Liver (tissue), 8 donors: ENCODE measurements at regions not wholly inside any gene's neighbourhood (a gene's known extent, or its start where the extent isn't known, plus 50 kb on each side); places are given as distances from the start of the nearest gene placed in this dataset.

Source experiments
- DNase-seq: peaks from one replicate; pipeline ENCODE4 v3.0.0-alpha.2; 2017; ENCODE audit warnings: low spot score
- H3K27ac ChIP-seq, 2 donors: one replicate each; pipeline ENCODE4 v1.7.0; 2013; ENCODE audit warnings: inconsistent platforms in 2 of 2, low read length in 2 of 2, control low read depth in 1 of 2, low read depth in 1 of 2, mild to moderate bottlenecking in 1 of 2
- H3K27me3 ChIP-seq, 4 donors: one replicate each; pipeline versions ENCODE4 v1.6.1 to v1.7.0; 2013; ENCODE audit warnings: low read length in 3 of 4, inconsistent platforms in 1 of 4, mild to moderate bottlenecking in 1 of 4, moderate library complexity in 1 of 4; ENCODE audit not compliant: control insufficient read depth in 4 of 4, insufficient read depth in 4 of 4
- H3K36me3 ChIP-seq, 4 donors: one replicate each; pipeline versions ENCODE4 v1.6.1 to v1.7.0; 2013; ENCODE audit warnings: low read length in 3 of 4, mild to moderate bottlenecking in 3 of 4, low read depth in 1 of 4, moderate library complexity in 1 of 4; ENCODE audit not compliant: control insufficient read depth in 4 of 4, insufficient read depth in 3 of 4
- H3K4me1 ChIP-seq, 4 donors: one replicate each; pipeline versions ENCODE4 v1.6.1 to v1.7.0; 2013; ENCODE audit warnings: low read length in 3 of 4, mild to moderate bottlenecking in 3 of 4, moderate library complexity in 1 of 4; ENCODE audit not compliant: control insufficient read depth in 4 of 4, insufficient read depth in 4 of 4
- H3K4me3 ChIP-seq, 3 donors: one replicate each; pipeline versions ENCODE4 v1.6.1 to v1.7.0; 2013; ENCODE audit warnings: low read length in 3 of 3, control low read depth in 1 of 3, low read depth in 1 of 3, mild to moderate bottlenecking in 1 of 3
- H3K9ac ChIP-seq, 2 donors: one replicate each; pipeline ENCODE4 v1.7.0; 2013; ENCODE audit warnings: low read length in 2 of 2, mild to moderate bottlenecking in 2 of 2, moderate library complexity in 2 of 2, control low read depth in 1 of 2, low read depth in 1 of 2
- H3K9me3 ChIP-seq, 4 donors: one replicate each; pipeline versions ENCODE4 v1.6.1 to v1.7.0; 2013; ENCODE audit warnings: low read length in 3 of 4; ENCODE audit not compliant: control insufficient read depth in 4 of 4
- ATF3 ChIP-seq: IDR thresholded peaks from 2 replicates; pipeline ENCODE4 v1.6.1; 2016; ENCODE audit warnings: antibody characterized with exemption
- CTCF ChIP-seq: fragments of 150-350 bp; IDR thresholded peaks from 2 replicates; pipeline ENCODE4 v1.5.1; 2017; ENCODE audit warnings: improper control_type of control experiment, low read depth, low read length; ENCODE audit not compliant: missing input control
- EGR1 ChIP-seq, 2 donors: IDR thresholded peaks; 2 replicates each; pipeline ENCODE4 v1.6.1; 2016 to 2018; ENCODE audit warnings: antibody characterized with exemption in 2 of 2, low read depth in 2 of 2
- FOXA2 ChIP-seq: IDR thresholded peaks from 2 replicates; pipeline ENCODE4 v1.6.1; 2016; ENCODE audit warnings: antibody characterized with exemption
- GABPA ChIP-seq, 2 donors: IDR thresholded peaks in 1 of 2; conservative IDR thresholded peaks in 1 of 2; 2 replicates each; pipeline ENCODE4 v1.6.1; 2016; ENCODE audit warnings: antibody characterized with exemption in 2 of 2, mild to moderate bottlenecking in 1 of 2, moderate library complexity in 1 of 2
- HNF4A ChIP-seq, 2 donors: conservative IDR thresholded peaks; 2 replicates each; pipeline ENCODE4 v1.6.1; 2016; ENCODE audit warnings: antibody characterized with exemption in 2 of 2, mild to moderate bottlenecking in 2 of 2
- HNF4G ChIP-seq: IDR thresholded peaks from 2 replicates; pipeline ENCODE4 v1.6.1; 2016; ENCODE audit warnings: antibody characterized with exemption
- JUND ChIP-seq, 2 donors: IDR thresholded peaks; 2 replicates each; pipeline ENCODE4 v1.6.1; 2016; ENCODE audit warnings: antibody characterized with exemption in 2 of 2
- RAD21 ChIP-seq, 2 donors: IDR thresholded peaks; 2 replicates each; pipeline ENCODE4 v1.6.1; 2016; ENCODE audit warnings: antibody characterized with exemption in 2 of 2, mild to moderate bottlenecking in 2 of 2
- SP1 ChIP-seq: IDR thresholded peaks from 2 replicates; pipeline ENCODE4 v1.6.1; 2018; ENCODE audit warnings: antibody characterized with exemption, mild to moderate bottlenecking
- TAF1 ChIP-seq: conservative IDR thresholded peaks from 2 replicates; pipeline ENCODE4 v1.6.1; 2016; ENCODE audit warnings: antibody characterized with exemption, mild to moderate bottlenecking
- YY1 ChIP-seq: IDR thresholded peaks from 2 replicates; pipeline ENCODE4 v1.6.1; 2016; ENCODE audit warnings: antibody characterized with exemption, mild to moderate bottlenecking
- whole genome bisulfite sequencing: extraction: QIAGEN DNeasy Blood & Tissue Kit; methylation state at CpG from one replicate; pipeline ENCODE4 v1.1.7; 2013; 5-methylcytosine and 5-hydroxymethylcytosine counted together
- TF ChIP-seq, protein P1 (sequence below): IDR thresholded peaks from 2 replicates; pipeline ENCODE4 v1.6.1; 2016; ENCODE audit warnings: antibody characterized with exemption
- TF ChIP-seq, protein P2 (sequence below): IDR thresholded peaks from 2 replicates; pipeline ENCODE4 v1.6.1; 2016; ENCODE audit warnings: antibody characterized with exemption
- donor health status: healthy.
- donor health status: healthy.
- donor health status: healthy.
- donor health status: healthy.
- donor health status: healthy.

- no peak for TF ChIP-seq HNF4G
- TF ChIP-seq FOXA2, result no peak
These were observed 1186.2 kb downstream of the BCL11B start (continued) for GRCh38 chr14:98085751-98086150.

DNA sequence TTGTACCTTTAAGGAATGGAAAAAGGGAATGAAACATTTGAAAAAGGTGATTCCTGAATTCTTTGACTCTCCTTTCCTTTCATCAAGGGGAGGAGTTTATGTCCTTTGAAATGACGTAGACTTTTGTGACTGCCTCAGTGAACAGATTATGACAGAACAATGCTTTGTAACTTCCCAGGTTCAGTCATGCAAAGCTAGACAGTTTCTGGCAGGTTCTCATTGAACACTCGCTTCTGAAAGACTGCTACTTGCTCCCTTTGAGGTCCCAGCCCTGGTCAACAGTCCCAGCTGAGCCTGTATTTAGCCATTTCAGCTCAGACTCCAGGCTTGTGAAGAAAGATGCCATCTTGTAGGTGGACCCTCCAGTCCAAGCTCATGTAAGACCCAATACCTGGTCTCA, 1178.9 kb downstream of the BCL11B start:
- peaks cover 0 to 3% (median 0%) of the 10 kb centered on the region in 4 donors for H3K27me3 ChIP-seq
- peaks cover 0 to 3% (median under 1%) of the 10 kb centered on the region in 4 donors for H3K9me3 ChIP-seq
- no peak overlapping the region for H3K27ac ChIP-seq
- TF ChIP-seq SP1 (no peak), GABPA (IDR thresholded peaks at IDR 0.05 in 1 of 2, conservative IDR thresholded peaks at IDR 0.05 in 1 of 2) (no peak), TAF1 (no peak), HNF4A (conservative IDR thresholded peaks at IDR 0.05) (no peak), YY1 (no peak), CTCF (no peak), EGR1 (IDR thresholded peaks at IDR 0.05; ENCODE audit: low read depth in 2 of 2) (no peak)
- TF ChIP-seq, protein P1, sequence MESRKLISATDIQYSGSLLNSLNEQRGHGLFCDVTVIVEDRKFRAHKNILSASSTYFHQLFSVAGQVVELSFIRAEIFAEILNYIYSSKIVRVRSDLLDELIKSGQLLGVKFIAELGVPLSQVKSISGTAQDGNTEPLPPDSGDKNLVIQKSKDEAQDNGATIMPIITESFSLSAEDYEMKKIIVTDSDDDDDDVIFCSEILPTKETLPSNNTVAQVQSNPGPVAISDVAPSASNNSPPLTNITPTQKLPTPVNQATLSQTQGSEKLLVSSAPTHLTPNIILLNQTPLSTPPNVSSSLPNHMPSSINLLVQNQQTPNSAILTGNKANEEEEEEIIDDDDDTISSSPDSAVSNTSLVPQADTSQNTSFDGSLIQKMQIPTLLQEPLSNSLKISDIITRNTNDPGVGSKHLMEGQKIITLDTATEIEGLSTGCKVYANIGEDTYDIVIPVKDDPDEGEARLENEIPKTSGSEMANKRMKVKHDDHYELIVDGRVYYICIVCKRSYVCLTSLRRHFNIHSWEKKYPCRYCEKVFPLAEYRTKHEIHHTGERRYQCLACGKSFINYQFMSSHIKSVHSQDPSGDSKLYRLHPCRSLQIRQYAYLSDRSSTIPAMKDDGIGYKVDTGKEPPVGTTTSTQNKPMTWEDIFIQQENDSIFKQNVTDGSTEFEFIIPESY, result no peak
- WGBS, result 68% methylated on average over 2 of the region's 2 CpGs
- H3K9ac ChIP-seq, result no peak overlapping the region
- DNase-seq, result no peak
- no peaks in the 10 kb centered on the region for H3K36me3 ChIP-seq
- no peak overlapping the region for H3K4me3 ChIP-seq
- H3K4me1 ChIP-seq, result no peaks in the 10 kb centered on the region

DNA sequence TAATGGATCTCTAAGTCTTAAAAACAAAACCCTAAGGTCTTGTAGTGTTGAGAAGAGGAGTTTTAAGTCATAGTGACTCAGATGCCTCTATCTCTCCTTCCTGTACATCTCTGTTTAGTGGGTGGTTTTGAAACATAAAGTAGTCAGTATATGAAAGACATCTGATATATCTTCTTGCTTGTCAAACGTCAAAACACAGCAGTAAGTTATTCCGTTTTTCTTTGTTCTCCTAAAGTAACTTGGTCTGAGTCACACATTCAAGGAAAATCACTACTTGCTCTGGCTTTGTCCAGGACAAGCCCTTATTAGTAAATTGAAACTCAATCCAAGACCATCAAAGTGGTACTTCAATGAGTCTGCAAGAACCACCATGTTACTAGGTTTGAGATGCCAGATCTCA, 1172.5 kb downstream of the BCL11B start:
- TF ChIP-seq FOXA2, result no peak
- no peak for TF ChIP-seq HNF4A (conservative IDR thresholded peaks at IDR 0.05)
- Histone ChIP-seq H3K27me3 (peaks cover 0 to 3% (median 0%) of the 10 kb centered on the region in 4 donors), H3K4me1 (no peaks in the 10 kb centered on the region), H3K36me3 (no peaks in the 10 kb centered on the region), H3K4me3 (no peak overlapping the region), H3K9ac (no peak overlapping the region), H3K27ac (no peak overlapping the region), H3K9me3 (peaks cover 0 to 2% (median 0%) of the 10 kb centered on the region in 4 donors)
- WGBS, result 80% methylated on average over 2 of the region's 2 CpGs
- DNase-seq, result no peak

DNA sequence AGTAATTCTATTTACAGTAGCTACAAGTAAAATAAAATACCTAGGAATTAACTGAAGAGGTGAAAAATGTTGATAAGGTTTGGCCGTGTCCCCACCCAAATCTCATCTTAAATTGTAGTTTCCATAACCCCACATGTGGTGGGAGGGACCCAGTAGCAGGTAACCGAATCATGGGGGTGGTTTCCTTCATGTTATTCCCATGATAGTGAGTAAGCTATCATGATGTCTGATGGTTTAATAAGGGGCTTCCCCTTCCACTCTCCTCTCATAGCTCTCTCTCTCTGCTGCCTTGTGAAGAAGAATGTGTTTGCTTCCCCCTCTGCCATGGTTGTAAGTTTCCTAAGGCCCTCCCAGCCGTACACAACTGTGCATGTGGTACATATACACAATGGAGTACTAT, 1170.7 kb downstream of the BCL11B start:
- Histone ChIP-seq H3K4me1 (no peaks in the 10 kb centered on the region), H3K4me3 (no peak overlapping the region), H3K27ac (no peak overlapping the region), H3K9ac (no peak overlapping the region), H3K36me3 (no peaks in the 10 kb centered on the region), H3K9me3 (peaks cover 0 to 2% (median 0%) of the 10 kb centered on the region in 4 donors), H3K27me3 (peaks cover 0 to 3% (median 0%) of the 10 kb centered on the region in 4 donors)
- 59% methylated on average over 3 of the region's 3 CpGs for WGBS
- no peak for TF ChIP-seq JUND (IDR thresholded peaks at IDR 0.05)
- TF ChIP-seq, protein P2, sequence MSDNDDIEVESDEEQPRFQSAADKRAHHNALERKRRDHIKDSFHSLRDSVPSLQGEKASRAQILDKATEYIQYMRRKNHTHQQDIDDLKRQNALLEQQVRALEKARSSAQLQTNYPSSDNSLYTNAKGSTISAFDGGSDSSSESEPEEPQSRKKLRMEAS, result no peak
- TF ChIP-seq ATF3, result no peak
- no peak for TF ChIP-seq HNF4G
- TF ChIP-seq RAD21 (IDR thresholded peaks at IDR 0.05), result no peak
- DNase-seq, result no peak
